H1 (cell line): ENCODE measurements at regions not wholly inside any gene's neighbourhood (a gene's known extent, or its start where the extent isn't known, plus 50 kb on each side); places are given as distances from the start of the nearest gene placed in this dataset.
A peak's percentile ranks its signal among the peaks of the same experiment; 100 is the strongest.

Experiments
- CTCF ChIA-PET: fragments of 300-600 bp; sonication (Branson Sonifier 250); formaldehyde crosslinking; loops from one replicate; lab custom pipeline; 2021; ENCODE audit not compliant: partially characterized antibody; lab: Charles Lee
- POLR2A ChIA-PET: fragments of 300-600 bp; sonication (Branson Sonifier 250); formaldehyde crosslinking; loops from one replicate; lab custom pipeline; 2021; ENCODE audit warnings: inconsistent platforms; ENCODE audit not compliant: partially characterized antibody; lab: Charles Lee
- DNase-seq, 2 experiments: peaks; one replicate each; pipeline versions ENCODE4 v3.0.0 to v3.0.0-alpha.2; 2010 to 2022; ENCODE audit warnings: low spot score in 2 of 2, low read depth in 1 of 2, mixed read lengths in 1 of 2
- FAIRE-seq: peaks from 2 replicates; lab custom pipeline; 2011; peaks lifted over from hg19 to GRCh38; lab: Jason Lieb, UNC
- H2AFZ ChIP-seq: 2 replicates; pipeline ENCODE4 v1.8.1; 2012; ENCODE audit warnings: low read length, inconsistent platforms
- H2AK5ac ChIP-seq: 2 replicates; pipeline ENCODE4 v1.6.1; 2013; ENCODE audit warnings: low read depth, low read length
- H2BK120ac ChIP-seq: replicated peaks from 2 replicates; pipeline ENCODE3; 2013; ENCODE audit warnings: low read depth, low read length, inconsistent platforms
- H2BK12ac ChIP-seq: 2 replicates; pipeline ENCODE4 v1.6.1; 2013; ENCODE audit warnings: low read depth, low read length
- H2BK15ac ChIP-seq: 2 replicates; pipeline ENCODE4 v1.6.1; 2013; ENCODE audit warnings: low read length
- H2BK20ac ChIP-seq: 2 replicates; pipeline ENCODE4 v1.6.1; 2013; ENCODE audit warnings: low read length
- H2BK5ac ChIP-seq: 2 replicates; pipeline ENCODE4 v1.6.1; 2013; ENCODE audit warnings: low read depth, low read length
- H3K14ac ChIP-seq: 2 replicates; pipeline ENCODE4 v1.6.1; 2013; ENCODE audit warnings: inconsistent platforms; ENCODE audit not compliant: insufficient read length
- H3K18ac ChIP-seq: 2 replicates; pipeline ENCODE4 v1.6.1; 2013; ENCODE audit warnings: low read length; ENCODE audit errors: extremely low read depth
- H3K23ac ChIP-seq: 2 replicates; pipeline ENCODE4 v1.6.1; 2013; ENCODE audit warnings: inconsistent platforms; ENCODE audit not compliant: insufficient read length
- H3K23me2 ChIP-seq: 2 replicates; pipeline ENCODE4 v1.6.1; 2013; ENCODE audit warnings: low read depth, low read length
- H3K27ac ChIP-seq: 2 replicates; pipeline ENCODE4 v1.6.1; 2011; ENCODE audit warnings: low read depth, low read length, inconsistent platforms
- H3K27me3 ChIP-seq, 4 experiments: replicated peaks in 1 of 4; 1 replicate in 1 of 4; 2 replicates in 3 of 4; pipeline versions ENCODE4 v1.6.1 to v1.8.1; 2011 to 2013; ENCODE audit warnings: low read length in 3 of 4, mild to moderate bottlenecking in 3 of 4, inconsistent platforms in 2 of 4, mixed read lengths in 2 of 4, moderate library complexity in 1 of 4; ENCODE audit not compliant: control insufficient read depth in 3 of 4, insufficient read depth in 3 of 4; ENCODE audit errors: extremely low read depth in 1 of 4
- H3K36me3 ChIP-seq, 4 experiments: 2 replicates each; pipeline versions ENCODE4 v1.6.1 to v1.8.1; 2011 to 2013; ENCODE audit warnings: mild to moderate bottlenecking in 4 of 4, low read length in 3 of 4, moderate library complexity in 2 of 4, control low read depth in 1 of 4, inconsistent platforms in 1 of 4; ENCODE audit not compliant: insufficient read depth in 4 of 4, control insufficient read depth in 2 of 4
- H3K4ac ChIP-seq: replicated peaks from 2 replicates; pipeline ENCODE3; 2013; ENCODE audit warnings: low read length, low read depth, mixed read lengths, inconsistent platforms; ENCODE audit not compliant: insufficient read length
- H3K4me1 ChIP-seq, 4 experiments: replicated peaks in 1 of 4; 1 replicate in 1 of 4; 2 replicates in 3 of 4; pipeline versions ENCODE4 v1.6.1 to v1.8.1; 2011 to 2013; ENCODE audit warnings: low read length in 3 of 4, inconsistent platforms in 2 of 4, mixed read lengths in 1 of 4; ENCODE audit not compliant: insufficient read depth in 4 of 4, control insufficient read depth in 3 of 4
- H3K4me2 ChIP-seq, 2 experiments: 2 replicates each; pipeline versions ENCODE4 v1.6.1 to v1.8.1; 2011 to 2013; ENCODE audit warnings: low read depth in 2 of 2, low read length in 2 of 2, control low read depth in 1 of 2, inconsistent platforms in 1 of 2, mild to moderate bottlenecking in 1 of 2; ENCODE audit not compliant: insufficient read depth in 1 of 2
- H3K4me3 ChIP-seq, 4 experiments: fragments of 200-600, 300-600 bp in 1 of 4; sonication (generic), shearing (Covaris generic), sonication (Bioruptor Twin) in 1 of 4; 2 replicates each; pipeline versions ENCODE4 v1.5.1 to v1.8.1; 2011 to 2016; ENCODE audit warnings: low read length in 4 of 4, low read depth in 3 of 4, control low read depth in 2 of 4, inconsistent platforms in 2 of 4, mild to moderate bottlenecking in 2 of 4, mixed read lengths in 1 of 4, moderate library complexity in 1 of 4; ENCODE audit not compliant: insufficient read depth in 2 of 4; ENCODE audit errors: extremely low read depth in 1 of 4
- H3K56ac ChIP-seq: replicated peaks from 2 replicates; pipeline ENCODE3; 2013; ENCODE audit warnings: low read depth, mild to moderate bottlenecking, mixed read lengths, low read length, inconsistent platforms; ENCODE audit not compliant: insufficient read length
- H3K79me1 ChIP-seq: 2 replicates; pipeline ENCODE4 v1.6.1; 2013; ENCODE audit warnings: low read depth, low read length, control low read depth
- H3K79me2 ChIP-seq, 2 experiments: 2 replicates each; pipeline versions ENCODE4 v1.6.1 to v1.8.1; 2012 to 2013; ENCODE audit warnings: low read length in 2 of 2, mild to moderate bottlenecking in 2 of 2, inconsistent platforms in 1 of 2; ENCODE audit not compliant: insufficient read depth in 2 of 2, control insufficient read depth in 1 of 2
- H3K9ac ChIP-seq, 4 experiments: replicated peaks in 1 of 4; 1 replicate in 1 of 4; 2 replicates in 3 of 4; pipeline versions ENCODE4 v1.6.1 to v1.8.1; 2011 to 2013; ENCODE audit warnings: low read depth in 3 of 4, low read length in 3 of 4, control low read depth in 2 of 4, mild to moderate bottlenecking in 2 of 4, moderate library complexity in 2 of 4, inconsistent platforms in 1 of 4; ENCODE audit errors: extremely low read depth in 1 of 4
- H3K9me3 ChIP-seq, 2 experiments: 2 replicates each; pipeline versions ENCODE4 v1.6.1 to v1.8.1; 2012 to 2013; ENCODE audit warnings: mild to moderate bottlenecking in 2 of 2, moderate library complexity in 2 of 2, control low read depth in 1 of 2, inconsistent platforms in 1 of 2, low read depth in 1 of 2, low read length in 1 of 2, mixed read lengths in 1 of 2; ENCODE audit not compliant: insufficient read depth in 2 of 2
- H4K20me1 ChIP-seq, 2 experiments: replicated peaks in 1 of 2; 2 replicates each; pipeline versions ENCODE3 to v1.8.1; 2011 to 2013; ENCODE audit warnings: inconsistent platforms in 2 of 2, low read length in 2 of 2, mild to moderate bottlenecking in 1 of 2; ENCODE audit not compliant: insufficient read depth in 2 of 2, control insufficient read depth in 1 of 2
- H4K5ac ChIP-seq: 2 replicates; pipeline ENCODE4 v1.6.1; 2013; ENCODE audit warnings: low read length, low read depth, mixed read lengths, inconsistent platforms; ENCODE audit not compliant: insufficient read length
- H4K8ac ChIP-seq: 2 replicates; pipeline ENCODE4 v1.8.0; 2013; ENCODE audit warnings: mild to moderate bottlenecking, moderate library complexity, low read length, inconsistent platforms; ENCODE audit not compliant: insufficient read depth; ENCODE audit errors: extremely low read depth
- H4K91ac ChIP-seq: replicated peaks from 2 replicates; pipeline ENCODE3; 2013; ENCODE audit warnings: low read length, mixed read lengths, inconsistent platforms; ENCODE audit not compliant: insufficient read length
- RAD21 ChIP-seq, 2 experiments: IDR thresholded peaks in 1 of 2; conservative IDR thresholded peaks in 1 of 2; 2 replicates each; pipeline ENCODE4 v1.6.1; 2011; ENCODE audit warnings: low read depth in 2 of 2, low read length in 2 of 2, improper control_type of control experiment in 1 of 2, inconsistent platforms in 1 of 2, mild to moderate bottlenecking in 1 of 2, moderate library complexity in 1 of 2
- WGBS, 2 experiments: shearing (Covaris generic) in 1 of 2; methylation state at CpG; one replicate each; pipeline versions ENCODE4 v1.1.6 to v1.1.7; 2013 to 2015; ENCODE audit warnings: low lambda C conversion rate in 2 of 2, mixed read lengths in 2 of 2, inconsistent platforms in 1 of 2, low coverage in 1 of 2, missing lambda C conversion rate in 1 of 2; ENCODE audit not compliant: insufficient replicate concordance in 2 of 2, insufficient coverage in 1 of 2, insufficient read length in 1 of 2; ENCODE audit errors: extremely low coverage in 1 of 2, missing lambda C conversion rate in 1 of 2; 5-methylcytosine and 5-hydroxymethylcytosine counted together
- TF ChIP-seq, protein P1 (sequence below): IDR thresholded peaks from 2 replicates; pipeline ENCODE4 v1.6.1; 2012; ENCODE audit warnings: inconsistent platforms

GRCh38 chr16:86739808-86740207, 161.5 kb downstream of the FOXL1 start:
- no peak overlapping the region for H2AFZ ChIP-seq
- H3K4me3 ChIP-seq = no peak overlapping the region
- H3K14ac ChIP-seq = no peak overlapping the region
- 93% methylated on average over 11 of the region's 11 CpGs; no CpG with 5 or more reads in 1 of the 2 experiments for WGBS, 2 experiments
- H2BK12ac ChIP-seq = peak overlapping the region; percentile 35; the same call in 1 of the 2 replicates
- peak overlapping the region; percentile 89 for H4K91ac ChIP-seq
- peaks cover 0 to 15% (median 11%) of the 10 kb centered on the region in 4 experiments; a peak in 5 of 7 replicates for H3K4me1 ChIP-seq
- no peak overlapping the region for H2BK20ac ChIP-seq
- peak overlapping the region; percentile 26; the same call in 1 of the 2 replicates for H2BK5ac ChIP-seq
- FAIRE-seq (no peak), DNase-seq (no peak)
- H3K9ac ChIP-seq = no peak overlapping the region
- H3K4me2 ChIP-seq = no peak overlapping the region
- no peaks in the 10 kb centered on the region; a peak in 2 of 7 replicates for H3K27me3 ChIP-seq
- POLR2A ChIA-PET = interaction anchor here (0.9 kb wide), 1 partner anchor 16 kb away, joined by 3 read pairs; no protein-coding TSS in a partner anchor
- no peak overlapping the region; the same call in 1 of the 2 replicates for H3K18ac ChIP-seq
- H3K23me2 ChIP-seq = no peaks in the 10 kb centered on the region
- H2AK5ac ChIP-seq = 0 out of 2 replicates have a peak overlapping the region, but pooled peaks have one; percentile 61
- H3K79me1 ChIP-seq = no peaks in the 10 kb centered on the region
- no peak overlapping the region for H3K27ac ChIP-seq
- peak overlapping the region; percentile 47 for H3K4ac ChIP-seq
- H4K5ac ChIP-seq = no peak overlapping the region
- H3K23ac ChIP-seq = no peak overlapping the region
- H3K79me2 ChIP-seq = no peaks in the 10 kb centered on the region
- no peaks in the 10 kb centered on the region for H4K20me1 ChIP-seq
- no peak overlapping the region for H2BK120ac ChIP-seq
- no peak overlapping the region for H2BK15ac ChIP-seq
- H3K56ac ChIP-seq = no peak overlapping the region
- peaks cover 4% of the 10 kb centered on the region in 2 experiments; a peak in 1 of 4 replicates for H3K9me3 ChIP-seq
- H3K36me3 ChIP-seq = no peaks in the 10 kb centered on the region; a peak in 1 of 8 replicates
- H4K8ac ChIP-seq = no peak overlapping the region
- CTCF ChIA-PET = interaction anchor here (1.2 to 1.7 kb wide), 4 partner anchors 18 to 323 kb away, joined by 3 to 4 read pairs (median 4); no protein-coding TSS in a partner anchor
- TF ChIP-seq, protein P1, sequence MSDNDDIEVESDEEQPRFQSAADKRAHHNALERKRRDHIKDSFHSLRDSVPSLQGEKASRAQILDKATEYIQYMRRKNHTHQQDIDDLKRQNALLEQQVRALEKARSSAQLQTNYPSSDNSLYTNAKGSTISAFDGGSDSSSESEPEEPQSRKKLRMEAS = no peak
- TF ChIP-seq RAD21 (IDR thresholded peaks at IDR 0.05 in 1 of 2, conservative IDR thresholded peaks at IDR 0.05 in 1 of 2; ENCODE audit: low read depth in 2 of 2, low read length in 2 of 2) = no peak
